NCI-H146 treated with DMSO at 0.1 percent for 48 hours (cell line): ENCODE measurements at regions not wholly inside any gene's neighbourhood (a gene's known extent, or its start where the extent isn't known, plus 50 kb on each side); places are given as distances from the start of the nearest gene placed in this dataset.
"Not testable (repeated sequence)": the region's sequence is repeated elsewhere in the genome, so short reads cannot be mapped to it uniquely, and the experiment has no call there.

ENCODE experiments used
- DNase-seq: peaks from one replicate; lab custom pipeline; 2025; ENCODE audit not compliant: unreplicated experiment; lab: John Stamatoyannopoulos, UW

- DNase-seq = not testable (repeated sequence)
Observed at GRCh38 chrX:45615591-45615990, 414.9 kb upstream of the DIPK2B start.

- no peak for DNase-seq
Observed at GRCh38 chrX:45614853-45615252, 414.2 kb upstream of the DIPK2B start.

- no peak for DNase-seq
Observed at GRCh38 chrX:45602151-45602550, 401.5 kb upstream of the DIPK2B start.

DNA sequence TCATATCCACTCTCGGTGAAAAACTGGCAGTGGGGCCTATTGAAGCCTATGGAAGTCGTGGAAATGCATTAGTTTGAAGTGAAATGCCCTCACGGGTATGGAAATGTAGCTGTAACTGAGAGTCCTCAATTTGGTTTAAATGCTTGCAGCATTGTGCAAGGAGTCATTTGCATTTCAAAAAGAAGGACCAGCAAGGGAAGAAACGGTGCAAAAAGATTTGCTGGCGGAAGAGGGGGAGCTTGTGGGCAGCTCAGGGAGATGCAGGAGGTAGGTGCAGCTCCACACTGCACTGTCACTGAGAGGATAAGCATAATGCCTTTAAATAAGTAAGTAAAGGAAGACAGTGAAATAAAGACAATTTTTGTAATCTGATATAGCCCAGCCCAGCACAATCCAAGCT lies 400.4 kb upstream of the DIPK2B start:
- no peak for DNase-seq

DNA sequence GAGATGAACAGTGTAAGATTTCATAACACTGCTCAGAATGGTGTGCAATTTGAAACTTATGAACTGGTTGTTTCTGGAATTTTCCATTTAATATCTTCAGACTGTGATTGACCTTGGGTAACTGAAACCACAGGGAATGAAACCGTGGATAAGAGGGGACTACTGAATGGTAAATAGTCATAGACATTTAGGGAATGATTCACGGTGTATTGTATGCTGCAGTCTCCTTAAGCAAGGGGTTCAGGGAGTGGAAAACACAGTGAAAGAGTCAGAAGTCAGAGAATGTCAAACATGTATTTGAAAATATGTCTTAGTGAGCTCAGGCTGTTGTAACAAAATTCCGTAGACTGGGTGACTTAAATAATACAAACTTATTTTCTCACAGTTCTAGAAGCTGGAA lies 398.2 kb upstream of the DIPK2B start:
- no peak for DNase-seq

DNA sequence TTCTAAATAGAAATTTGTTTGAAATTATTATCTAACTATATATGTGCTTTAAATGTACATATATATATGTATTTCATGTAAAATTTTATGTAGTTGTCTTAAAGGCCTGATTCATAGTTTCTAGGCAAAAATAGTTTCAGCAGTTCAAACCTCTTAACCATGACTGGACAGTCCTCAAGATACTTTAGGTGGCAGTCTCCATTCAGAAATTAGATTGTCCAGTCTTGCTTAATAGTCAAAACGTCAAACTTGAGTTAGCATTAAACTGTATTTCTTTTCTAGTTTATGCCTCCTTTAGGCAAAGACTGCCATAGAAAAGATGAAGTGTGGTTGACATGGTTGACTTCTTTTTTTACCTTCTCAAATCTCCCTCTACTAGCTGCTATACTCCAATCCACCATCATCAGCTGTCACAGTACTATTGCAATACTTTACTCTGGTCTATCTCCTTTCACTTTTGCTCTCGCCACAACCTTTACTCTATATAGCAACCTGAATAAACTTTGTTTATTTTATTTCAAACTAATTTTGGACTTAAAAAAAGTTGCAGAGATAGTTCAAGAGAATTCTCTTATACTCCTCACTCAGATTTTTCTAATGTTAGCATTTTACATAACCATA lies 395.6 kb upstream of the DIPK2B start:
- DNase-seq = no peak

- no peak for DNase-seq
Observed at GRCh38 chrX:45592101-45592500, 391.4 kb upstream of the DIPK2B start.

- no peak for DNase-seq
Observed at GRCh38 chrX:45591650-45592049, 391.0 kb upstream of the DIPK2B start.

DNA sequence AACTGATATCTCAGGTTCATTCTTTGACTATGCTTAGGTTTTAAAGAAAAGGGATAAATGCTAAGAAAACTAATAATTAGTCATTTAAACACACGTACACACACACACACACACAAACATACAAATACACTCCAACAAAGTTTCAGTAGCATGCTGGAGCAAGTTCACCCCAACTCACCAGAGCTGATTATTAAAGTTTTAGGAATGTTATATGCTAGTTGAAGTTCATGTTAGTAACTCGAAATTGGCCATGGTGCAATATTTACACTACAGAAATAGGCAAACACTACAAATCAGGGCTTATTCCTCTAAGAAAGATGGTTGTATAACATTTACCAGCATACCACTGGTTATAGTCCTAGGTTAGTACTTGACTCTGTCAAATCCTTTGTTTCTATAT lies 384.0 kb upstream of the DIPK2B start:
- no peak for DNase-seq

DNA sequence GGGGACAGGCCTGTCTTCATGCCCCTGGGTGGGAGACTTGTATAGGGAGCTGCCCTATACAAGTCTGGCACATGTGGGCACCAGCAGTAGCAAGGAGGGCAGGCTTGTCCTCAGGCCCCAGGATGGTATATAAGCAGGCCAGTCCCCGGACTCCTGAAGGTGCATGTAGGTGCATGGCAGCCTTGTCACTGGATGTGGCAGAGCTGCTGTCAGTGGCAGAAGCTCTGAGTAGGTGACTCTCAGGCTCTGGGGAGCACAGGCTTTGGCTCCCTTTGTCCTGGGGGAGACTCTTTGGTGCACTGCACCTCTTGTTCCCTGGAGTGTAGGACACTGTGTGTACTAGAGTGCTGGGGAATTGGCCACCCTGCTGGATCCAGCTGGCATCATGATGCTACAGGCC lies 376.7 kb upstream of the DIPK2B start:
- DNase-seq = no peak

DNA sequence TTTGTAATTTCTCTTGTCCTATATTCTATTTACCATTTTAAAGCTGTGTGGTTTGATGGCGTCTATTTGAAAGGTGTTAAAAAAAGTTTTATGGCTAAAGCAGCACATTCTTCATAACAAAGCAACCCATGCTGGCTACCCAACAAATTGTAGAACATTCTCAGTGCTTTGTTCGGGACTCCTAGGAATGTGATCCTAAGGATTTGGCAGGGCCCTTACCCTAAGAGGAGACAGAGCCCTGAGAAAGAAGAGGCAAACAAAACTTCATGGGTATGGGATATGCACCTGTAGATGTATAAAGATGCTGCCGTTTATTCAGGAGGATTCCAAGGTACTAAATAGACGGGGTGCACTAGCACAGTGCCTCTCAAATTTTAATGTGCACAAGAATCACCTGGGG lies 370.8 kb upstream of the DIPK2B start:
- DNase-seq = no peak

GRCh38 chrX:45566456-45566855 lies 365.8 kb upstream of the DIPK2B start:
- no peak for DNase-seq

- no peak for DNase-seq
Observed at GRCh38 chrX:45557387-45557786, 356.7 kb upstream of the DIPK2B start.

GRCh38 chrX:45554736-45555135 lies 354.1 kb upstream of the DIPK2B start:
- no peak for DNase-seq

DNA sequence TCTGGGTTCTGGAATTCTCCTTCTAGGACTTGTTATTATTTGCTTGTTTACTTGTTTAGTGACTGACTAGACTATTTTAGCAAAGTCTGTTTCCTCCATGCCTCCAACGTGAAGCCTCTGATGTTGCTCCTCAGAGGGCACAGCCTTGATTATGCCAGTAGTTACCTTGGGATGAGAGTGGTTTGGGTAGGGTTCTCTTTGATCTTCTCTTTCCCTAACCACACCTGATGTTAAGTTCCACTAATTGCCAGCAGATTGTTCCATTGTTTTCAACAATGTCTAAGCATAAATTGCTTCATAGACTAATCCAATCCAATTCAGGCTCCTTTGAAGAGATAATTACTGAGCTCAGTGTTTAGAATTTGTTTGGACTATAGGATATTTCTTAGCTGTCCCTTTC lies 352.7 kb upstream of the DIPK2B start:
- no peak for DNase-seq

DNA sequence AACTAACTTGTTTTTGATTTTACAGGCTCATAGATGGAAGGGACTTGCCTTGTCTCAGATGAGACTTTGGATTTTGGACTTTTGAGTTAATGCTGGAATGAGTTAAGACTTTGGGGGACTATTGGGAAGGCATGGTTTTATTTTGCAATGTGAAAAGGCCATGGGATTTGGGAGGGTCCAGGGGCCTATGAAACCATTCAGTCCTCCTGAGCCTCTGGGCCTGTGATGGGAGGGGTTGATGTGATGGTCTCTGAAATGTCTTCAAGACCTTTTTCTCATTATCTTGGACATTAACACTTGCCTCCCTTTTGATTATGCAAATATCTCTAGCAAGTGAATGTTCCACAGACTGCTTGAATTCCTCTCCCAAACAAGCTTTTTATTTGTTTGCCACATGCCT lies 346.0 kb upstream of the DIPK2B start:
- not testable (repeated sequence) for DNase-seq

DNA sequence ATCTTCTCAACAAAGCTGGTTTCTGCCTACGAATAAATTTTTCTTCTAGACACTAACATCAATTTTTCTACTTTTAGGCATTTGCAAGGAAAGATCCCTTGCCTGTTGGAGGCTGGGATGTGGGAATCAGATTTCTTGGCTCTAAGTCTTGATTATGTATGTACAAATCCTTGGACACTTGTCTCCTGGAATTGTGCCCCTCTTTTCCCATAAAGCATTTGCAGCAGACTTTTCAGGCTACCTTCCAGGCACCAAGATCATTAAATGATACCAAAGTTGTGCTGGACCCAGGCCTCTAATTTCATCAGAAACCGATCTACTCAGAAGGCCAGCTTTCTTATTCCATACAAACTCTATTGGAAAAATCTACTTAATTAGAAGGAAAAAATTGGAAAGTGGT lies 339.5 kb upstream of the DIPK2B start:
- no peak for DNase-seq

DNA sequence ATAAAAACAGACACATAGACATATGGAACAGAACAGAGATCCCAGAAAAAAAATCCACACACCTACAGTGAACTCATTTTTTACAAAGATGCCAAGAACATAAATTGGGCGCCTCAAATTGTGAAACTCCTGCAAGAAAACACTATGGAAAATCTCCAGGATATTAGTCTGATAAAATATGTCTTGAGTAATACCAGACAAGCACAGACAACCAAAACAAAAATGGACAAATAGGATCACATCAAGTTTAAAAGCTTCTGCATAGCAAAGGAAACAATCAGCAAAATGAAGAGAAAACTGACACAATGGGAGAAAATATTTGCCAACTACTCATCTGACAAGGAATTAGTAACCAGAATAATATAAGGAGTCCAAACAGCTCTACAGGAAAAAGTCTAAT lies 337.3 kb upstream of the DIPK2B start:
- DNase-seq = no peak

DNA sequence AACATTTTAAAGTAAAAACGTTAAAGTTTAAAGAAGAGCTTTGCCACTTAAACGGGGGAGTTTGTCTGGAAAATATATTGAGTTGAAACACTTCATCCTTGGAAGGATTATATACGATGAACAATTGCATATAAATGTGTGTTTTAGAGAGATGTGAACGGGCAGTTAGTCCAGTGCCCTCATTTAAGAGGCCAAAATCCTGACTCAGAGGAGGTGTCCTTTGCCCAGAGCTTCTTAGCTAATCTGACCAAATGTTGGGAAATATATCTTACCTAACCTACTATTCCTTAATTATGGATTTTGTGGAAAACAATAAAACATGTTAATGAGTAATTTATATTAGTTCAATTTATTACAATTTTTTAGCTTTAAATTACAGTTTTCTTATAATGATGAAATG lies 327.2 kb upstream of the DIPK2B start:
- DNase-seq = no peak

GRCh38 chrX:45524805-45525204 lies 324.1 kb upstream of the DIPK2B start:
- DNase-seq = no peak

GRCh38 chrX:45524296-45524695 lies 323.6 kb upstream of the DIPK2B start:
- no peak for DNase-seq

- DNase-seq = no peak
Observed at GRCh38 chrX:45518552-45518951, 317.9 kb upstream of the DIPK2B start.

GRCh38 chrX:45517090-45517973 lies 316.7 kb upstream of the DIPK2B start:
- no peak for DNase-seq
